ENCODE measurements at regions not wholly inside any gene's neighbourhood (a gene's known extent, or its start where the extent isn't known, plus 50 kb on each side); places are given as distances from the start of the nearest gene placed in this dataset.

- no peak for TF ChIP-seq CTCF (IDR thresholded peaks at IDR 0.05; ENCODE audit: borderline replicate concordance, extremely low read depth, low read length, poor library complexity, severe bottlenecking)
- no peak for TF ChIP-seq EZH2 (IDR thresholded peaks at IDR 0.05; ENCODE audit: borderline replicate concordance, low read depth, low read length, severe bottlenecking)
These were observed 60.4 kb upstream of the ATP2B2 start for GRCh38 chr3:10565814-10566213.
